ENCODE measurements at regions not wholly inside any gene's neighbourhood (a gene's known extent, or its start where the extent isn't known, plus 50 kb on each side); places are given as distances from the start of the nearest gene placed in this dataset.

- no peak overlapping the region for H3K4me3 ChIP-seq
- 67% methylated on average over 3 of the region's 3 CpGs for WGBS
- no peak overlapping the region for H3K27ac ChIP-seq
- no peak for DNase-seq (ENCODE audit: low spot score in 2 of 2)
- H3K4me1 ChIP-seq, result no peaks in the 10 kb centered on the region
- no peaks in the 10 kb centered on the region for H3K36me3 ChIP-seq
- no peaks in the 10 kb centered on the region for H3K27me3 ChIP-seq
- no peak for TF ChIP-seq POLR2A (IDR thresholded peaks at IDR 0.05)
- no peak for TF ChIP-seq POLR2AphosphoS5 (IDR thresholded peaks at IDR 0.05)
- no peak for TF ChIP-seq CTCF (IDR thresholded peaks at IDR 0.05)
- no peak for TF ChIP-seq EP300 (IDR thresholded peaks at IDR 0.05)
- H3K9me3 ChIP-seq, result no peaks in the 10 kb centered on the region
Observed at GRCh38 chr11:127063241-127063640, 62.7 kb upstream of the KIRREL3 start.

DNA sequence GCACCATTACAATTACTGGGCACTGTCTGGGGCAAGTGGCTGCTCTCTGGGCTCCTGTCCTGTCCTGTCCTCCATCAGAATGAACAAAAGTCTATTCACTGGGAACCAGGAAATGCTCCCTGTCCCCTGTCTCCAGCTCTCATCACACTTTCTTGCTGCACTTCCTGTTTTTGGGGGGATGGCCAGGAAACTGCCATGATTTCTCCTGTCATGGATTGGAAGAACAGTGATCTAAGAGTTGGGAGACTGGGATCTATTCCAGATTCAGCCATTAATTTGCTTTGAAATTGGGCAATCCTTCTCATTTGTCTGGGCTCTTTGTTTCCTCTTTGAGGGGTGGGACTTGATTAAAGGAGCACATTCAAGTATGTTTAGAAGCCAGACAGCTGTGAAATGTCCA lies 61.4 kb upstream of the KIRREL3 start:
- Histone ChIP-seq H3K27ac (no peak overlapping the region), H3K4me1 (no peaks in the 10 kb centered on the region)
- DNase-seq (ENCODE audit: low spot score in 2 of 2), result no peak

DNA sequence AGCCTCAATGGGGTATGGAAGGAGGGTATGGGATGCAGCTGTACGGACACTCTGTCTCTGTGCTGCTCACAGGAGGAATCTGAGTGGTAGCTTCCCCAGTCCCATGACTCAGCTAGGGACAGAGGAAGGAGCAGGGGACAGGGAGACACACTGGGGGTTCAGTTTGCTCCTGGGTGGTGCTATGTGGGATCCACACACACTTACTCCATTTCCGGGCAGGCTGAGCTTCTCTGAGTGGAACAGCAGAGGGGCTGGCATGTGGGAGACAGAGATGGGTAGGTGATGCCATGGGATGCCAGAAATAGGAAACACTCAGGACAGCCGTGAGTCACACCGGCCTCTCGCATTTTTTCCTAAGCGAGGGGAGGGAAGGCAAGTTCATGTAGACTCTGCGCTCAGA lies 59.2 kb upstream of the KIRREL3 start:
- DNase-seq (ENCODE audit: low spot score in 2 of 2), result no peak
- 73% methylated on average over 7 of the region's 7 CpGs for WGBS

More for the DNA sequence above, 61.4 kb upstream of the KIRREL3 start:
- Histone ChIP-seq H3K9me3 (no peaks in the 10 kb centered on the region), H3K27me3 (no peaks in the 10 kb centered on the region), H3K4me3 (no peak overlapping the region), H3K36me3 (no peaks in the 10 kb centered on the region)
- TF ChIP-seq POLR2A (IDR thresholded peaks at IDR 0.05) (no peak), CTCF (IDR thresholded peaks at IDR 0.05) (no peak)

GRCh38 chr11:127059286-127059685 lies 58.7 kb upstream of the KIRREL3 start:
- TF ChIP-seq EP300 (IDR thresholded peaks at IDR 0.05), result no peak
- no peak for TF ChIP-seq POLR2A (IDR thresholded peaks at IDR 0.05)
- TF ChIP-seq POLR2AphosphoS5 (IDR thresholded peaks at IDR 0.05), result no peak
- no peak for TF ChIP-seq CTCF (IDR thresholded peaks at IDR 0.05)
- Histone ChIP-seq H3K4me3 (no peak overlapping the region), H3K27ac (no peak overlapping the region), H3K4me1 (no peaks in the 10 kb centered on the region), H3K9me3 (no peaks in the 10 kb centered on the region), H3K27me3 (no peaks in the 10 kb centered on the region), H3K36me3 (no peaks in the 10 kb centered on the region)
- no peak for DNase-seq (ENCODE audit: low spot score in 2 of 2)
- 66% methylated on average over 11 of the region's 11 CpGs for WGBS

More for the DNA sequence above, 59.2 kb upstream of the KIRREL3 start:
- no peak overlapping the region for H3K27ac ChIP-seq
- no peaks in the 10 kb centered on the region for H3K9me3 ChIP-seq
- no peak overlapping the region for H3K4me3 ChIP-seq
- H3K4me1 ChIP-seq, result no peaks in the 10 kb centered on the region
- no peaks in the 10 kb centered on the region for H3K27me3 ChIP-seq
- TF ChIP-seq CTCF (IDR thresholded peaks at IDR 0.05), result no peak
- no peak for TF ChIP-seq POLR2A (IDR thresholded peaks at IDR 0.05)
- no peak for TF ChIP-seq POLR2AphosphoS5 (IDR thresholded peaks at IDR 0.05)
- TF ChIP-seq EP300 (IDR thresholded peaks at IDR 0.05), result no peak
- no peaks in the 10 kb centered on the region for H3K36me3 ChIP-seq

- Histone ChIP-seq H3K4me1 (no peaks in the 10 kb centered on the region), H3K27ac (no peak overlapping the region), H3K9me3 (no peaks in the 10 kb centered on the region), H3K27me3 (no peaks in the 10 kb centered on the region), H3K36me3 (no peaks in the 10 kb centered on the region), H3K4me3 (no peak overlapping the region)
- WGBS, result 87% methylated on average over 2 of the region's 2 CpGs
- no peak for DNase-seq (ENCODE audit: low spot score in 2 of 2)
- TF ChIP-seq POLR2AphosphoS5 (IDR thresholded peaks at IDR 0.05), result no peak
- TF ChIP-seq POLR2A (IDR thresholded peaks at IDR 0.05), result no peak
- no peak for TF ChIP-seq CTCF (IDR thresholded peaks at IDR 0.05)
- TF ChIP-seq EP300 (IDR thresholded peaks at IDR 0.05), result no peak
Observed at GRCh38 chr11:127058524-127058923, 58.0 kb upstream of the KIRREL3 start.

All from suprapubic skin (tissue), 4 donors.